GM19372 (cell line): ENCODE measurements at regions not wholly inside any gene's neighbourhood (a gene's known extent, or its start where the extent isn't known, plus 50 kb on each side); places are given as distances from the start of the nearest gene placed in this dataset.

Experiments
- ATAC-seq: cut with Tn5 transposase; IDR thresholded peaks from one replicate; pipeline ENCODE4 v1.9.1; 2021; ENCODE audit warnings: mild to moderate bottlenecking, low read depth, moderate library complexity; ENCODE audit not compliant: unreplicated experiment

- ATAC-seq, result no peak
Observed at GRCh38 chr13:74695021-74695800, 561.0 kb upstream of the KLF12 start.

- no peak for ATAC-seq
Observed at GRCh38 chr13:74687442-74688182, 553.4 kb upstream of the KLF12 start.

- no peak for ATAC-seq
Observed at GRCh38 chr13:74683411-74683810, 549.2 kb upstream of the KLF12 start.

- ATAC-seq, result no peak
Observed at GRCh38 chr13:74682746-74683145, 548.5 kb upstream of the KLF12 start.

GRCh38 chr13:74681891-74682290 is 547.7 kb upstream of the KLF12 start:
- ATAC-seq, result no peak

GRCh38 chr13:74678308-74678965 is 544.2 kb upstream of the KLF12 start:
- no peak for ATAC-seq

- no peak for ATAC-seq
Observed at GRCh38 chr13:74675972-74676371, 541.8 kb upstream of the KLF12 start.

GRCh38 chr13:74675182-74675581 is 541.0 kb upstream of the KLF12 start:
- no peak for ATAC-seq

- ATAC-seq, result no peak
Observed at GRCh38 chr13:74674720-74675119, 540.5 kb upstream of the KLF12 start.

GRCh38 chr13:74669149-74669548 is 534.9 kb upstream of the KLF12 start:
- ATAC-seq, result no peak

- no peak for ATAC-seq
Observed at GRCh38 chr13:74667656-74668203, 533.5 kb upstream of the KLF12 start.

GRCh38 chr13:74662905-74663304 is 528.7 kb upstream of the KLF12 start:
- no peak for ATAC-seq

GRCh38 chr13:74661851-74662250 is 527.6 kb upstream of the KLF12 start:
- no peak for ATAC-seq

- no peak for ATAC-seq
Observed at GRCh38 chr13:74657765-74658164, 523.6 kb upstream of the KLF12 start.

GRCh38 chr13:74651121-74651520 is 516.9 kb upstream of the KLF12 start:
- ATAC-seq, result no peak

- ATAC-seq, result no peak
Observed at GRCh38 chr13:74647991-74648390, 513.8 kb upstream of the KLF12 start.

GRCh38 chr13:74647211-74647610 is 513.0 kb upstream of the KLF12 start:
- no peak for ATAC-seq

GRCh38 chr13:74646091-74646490 is 511.9 kb upstream of the KLF12 start:
- ATAC-seq, result no peak

GRCh38 chr13:74645586-74645985 is 511.4 kb upstream of the KLF12 start:
- ATAC-seq, result no peak

- no peak for ATAC-seq
Observed at GRCh38 chr13:74644229-74644628, 510.0 kb upstream of the KLF12 start.

- no peak for ATAC-seq
Observed at GRCh38 chr13:74641586-74641985, 507.4 kb upstream of the KLF12 start.
